Muscle layer of duodenum (tissue), 2 donors: ENCODE measurements at regions not wholly inside any gene's neighbourhood (a gene's known extent, or its start where the extent isn't known, plus 50 kb on each side); places are given as distances from the start of the nearest gene placed in this dataset.

ENCODE experiments used
- H3K27ac ChIP-seq: one replicate; pipeline ENCODE4 v1.7.0; 2013; ENCODE audit warnings: mild to moderate bottlenecking, low read length
- H3K27me3 ChIP-seq: one replicate; pipeline ENCODE4 v1.7.0; 2013; ENCODE audit warnings: low read depth, mild to moderate bottlenecking, control low read depth, low read length
- H3K36me3 ChIP-seq, 2 donors: one replicate each; pipeline ENCODE4 v1.7.0; 2013; ENCODE audit warnings: low read length in 2 of 2, control low read depth in 1 of 2, mild to moderate bottlenecking in 1 of 2; ENCODE audit not compliant: insufficient read depth in 2 of 2, control insufficient read depth in 1 of 2
- H3K4me1 ChIP-seq, 2 donors: one replicate each; pipeline ENCODE4 v1.7.0; 2013; ENCODE audit warnings: low read length in 2 of 2, mild to moderate bottlenecking in 2 of 2, control low read depth in 1 of 2, moderate library complexity in 1 of 2; ENCODE audit not compliant: insufficient read depth in 2 of 2, control insufficient read depth in 1 of 2
- H3K4me3 ChIP-seq, 2 donors: one replicate each; pipeline ENCODE4 v1.7.0; 2013; ENCODE audit warnings: low read length in 2 of 2, low read depth in 1 of 2, mild to moderate bottlenecking in 1 of 2
- H3K9me3 ChIP-seq, 2 donors: one replicate each; pipeline ENCODE4 v1.7.0; 2013; ENCODE audit warnings: low read length in 2 of 2, control low read depth in 1 of 2, mild to moderate bottlenecking in 1 of 2; ENCODE audit not compliant: control insufficient read depth in 1 of 2
- donor health status: healthy.

DNA sequence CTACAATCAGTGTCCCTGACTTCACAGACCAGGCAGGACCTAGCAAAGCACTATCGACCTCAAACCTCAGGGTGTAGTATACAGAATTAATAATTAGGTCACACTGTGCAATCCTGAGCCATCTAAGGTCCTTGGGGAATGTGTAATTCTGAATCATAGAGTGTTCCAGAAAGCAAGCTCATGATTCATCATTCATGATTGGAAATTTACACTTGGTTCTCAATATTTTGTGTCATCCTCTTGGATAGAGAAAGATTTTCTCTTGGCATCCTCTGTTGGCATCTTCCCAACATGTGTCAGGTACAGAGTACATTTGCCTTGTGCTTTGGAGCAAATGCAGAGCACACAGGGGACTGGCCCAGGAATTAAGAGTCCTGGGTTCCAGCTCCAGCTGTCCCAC lies 245.0 kb upstream of the NT5C1B start:
- no peaks in the 10 kb centered on the region for H3K36me3 ChIP-seq
- H3K4me3 ChIP-seq, result no peak overlapping the region
- no peaks in the 10 kb centered on the region for H3K27me3 ChIP-seq
- H3K9me3 ChIP-seq, result no peaks in the 10 kb centered on the region
- H3K27ac ChIP-seq, result no peak overlapping the region
- H3K4me1 ChIP-seq, result peaks cover 0 to 3% of the 10 kb centered on the region in 2 donors

DNA sequence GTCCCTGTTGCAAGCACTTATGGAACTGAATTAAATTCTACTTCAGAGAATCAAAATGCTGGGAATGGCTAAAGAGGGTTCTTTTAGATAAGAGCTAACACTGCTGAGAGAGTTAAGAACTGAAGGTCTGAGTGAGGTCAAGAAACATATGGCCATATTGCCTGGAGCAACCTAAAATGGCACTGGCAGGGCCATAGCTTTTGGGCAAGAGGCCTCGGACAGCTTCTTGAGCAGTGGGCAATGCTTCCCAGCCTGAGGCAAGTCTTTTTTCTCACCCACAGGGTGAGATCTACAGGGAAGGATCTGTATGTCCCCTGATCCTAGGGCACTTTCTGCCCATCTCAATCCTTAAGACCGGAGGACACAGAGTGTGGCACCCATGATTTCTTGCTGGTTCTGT lies 244.6 kb upstream of the NT5C1B start:
- Histone ChIP-seq H3K4me1 (peaks cover 0 to 3% of the 10 kb centered on the region in 2 donors), H3K4me3 (no peak overlapping the region), H3K27ac (no peak overlapping the region), H3K9me3 (no peaks in the 10 kb centered on the region), H3K27me3 (no peaks in the 10 kb centered on the region), H3K36me3 (no peaks in the 10 kb centered on the region)

DNA sequence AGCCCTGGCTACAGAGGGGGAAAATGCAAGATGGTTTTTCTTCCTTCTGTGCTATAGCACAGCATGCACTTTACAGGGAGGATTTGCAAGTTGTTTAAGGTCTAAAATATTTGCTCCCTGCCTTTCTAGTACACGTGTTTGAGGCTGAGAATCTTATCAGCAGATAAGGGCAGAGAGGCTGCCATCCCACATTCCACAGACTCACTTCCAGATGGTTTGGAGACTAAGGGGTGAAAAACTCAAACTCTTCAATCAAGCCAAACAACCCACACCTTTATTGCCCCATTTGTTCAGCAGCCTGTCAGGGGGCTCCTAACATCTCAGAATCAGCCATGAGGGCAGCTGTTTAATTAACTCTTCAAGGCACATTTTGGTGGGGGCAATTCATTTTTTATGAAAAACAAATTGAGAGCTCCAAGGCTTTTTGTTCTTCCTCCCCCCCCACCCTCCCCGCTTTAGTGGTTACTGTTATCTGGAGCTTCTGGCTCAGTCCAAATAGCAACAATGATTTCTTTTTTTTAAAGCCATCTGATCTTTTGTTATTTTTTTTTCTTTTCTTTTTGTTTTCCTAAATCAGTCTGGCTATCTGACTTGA lies 242.6 kb upstream of the NT5C1B start:
- H3K27ac ChIP-seq, result no peak overlapping the region
- no peaks in the 10 kb centered on the region for H3K36me3 ChIP-seq
- no peak overlapping the region for H3K4me3 ChIP-seq
- no peaks in the 10 kb centered on the region for H3K9me3 ChIP-seq
- no peaks in the 10 kb centered on the region for H3K27me3 ChIP-seq
- H3K4me1 ChIP-seq, result peaks cover 0 to 3% of the 10 kb centered on the region in 2 donors

GRCh38 chr2:18830962-18831361 lies 241.6 kb upstream of the NT5C1B start:
- H3K36me3 ChIP-seq, result no peaks in the 10 kb centered on the region
- peaks cover 0 to 3% of the 10 kb centered on the region in 2 donors for H3K4me1 ChIP-seq
- H3K4me3 ChIP-seq, result no peak overlapping the region
- H3K9me3 ChIP-seq, result no peaks in the 10 kb centered on the region
- H3K27me3 ChIP-seq, result no peaks in the 10 kb centered on the region
- H3K27ac ChIP-seq, result no peak overlapping the region

- no peak overlapping the region for H3K4me3 ChIP-seq
- H3K27me3 ChIP-seq, result no peaks in the 10 kb centered on the region
- no peak overlapping the region for H3K27ac ChIP-seq
- H3K4me1 ChIP-seq, result peaks cover 0 to 3% of the 10 kb centered on the region in 2 donors
- H3K36me3 ChIP-seq, result no peaks in the 10 kb centered on the region
- H3K9me3 ChIP-seq, result no peaks in the 10 kb centered on the region
These were observed 240.6 kb upstream of the NT5C1B start for GRCh38 chr2:18829976-18830375.

GRCh38 chr2:18829251-18829902 lies 240.0 kb upstream of the NT5C1B start:
- H3K4me3 ChIP-seq, result no peak overlapping the region
- H3K4me1 ChIP-seq, result peaks cover 0 to 3% of the 10 kb centered on the region in 2 donors
- H3K27ac ChIP-seq, result no peak overlapping the region
- no peaks in the 10 kb centered on the region for H3K36me3 ChIP-seq
- no peaks in the 10 kb centered on the region for H3K9me3 ChIP-seq
- H3K27me3 ChIP-seq, result no peaks in the 10 kb centered on the region

DNA sequence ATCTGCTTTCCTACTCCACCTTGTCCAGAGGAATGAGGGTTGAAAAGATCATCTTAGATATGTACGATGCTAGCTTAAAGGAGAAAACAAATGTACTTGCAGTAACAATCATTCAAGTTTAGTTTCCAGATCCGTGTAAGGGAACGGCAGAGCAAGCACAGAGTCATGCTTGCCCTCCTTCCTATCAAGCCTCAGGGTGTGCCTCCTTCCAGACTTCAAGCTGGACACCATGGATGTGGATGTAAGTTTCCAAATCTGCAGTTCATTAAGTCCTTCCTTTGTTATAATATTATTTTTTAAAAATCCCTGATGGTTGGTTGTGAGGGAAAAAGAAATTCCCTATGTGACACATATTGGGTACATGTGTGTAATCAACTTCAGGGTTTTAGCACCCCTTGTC lies 238.9 kb upstream of the NT5C1B start:
- no peak overlapping the region for H3K27ac ChIP-seq
- H3K36me3 ChIP-seq, result no peaks in the 10 kb centered on the region
- no peaks in the 10 kb centered on the region for H3K27me3 ChIP-seq
- H3K4me1 ChIP-seq, result peaks cover 0 to 3% of the 10 kb centered on the region in 2 donors
- no peak overlapping the region for H3K4me3 ChIP-seq
- H3K9me3 ChIP-seq, result no peaks in the 10 kb centered on the region

DNA sequence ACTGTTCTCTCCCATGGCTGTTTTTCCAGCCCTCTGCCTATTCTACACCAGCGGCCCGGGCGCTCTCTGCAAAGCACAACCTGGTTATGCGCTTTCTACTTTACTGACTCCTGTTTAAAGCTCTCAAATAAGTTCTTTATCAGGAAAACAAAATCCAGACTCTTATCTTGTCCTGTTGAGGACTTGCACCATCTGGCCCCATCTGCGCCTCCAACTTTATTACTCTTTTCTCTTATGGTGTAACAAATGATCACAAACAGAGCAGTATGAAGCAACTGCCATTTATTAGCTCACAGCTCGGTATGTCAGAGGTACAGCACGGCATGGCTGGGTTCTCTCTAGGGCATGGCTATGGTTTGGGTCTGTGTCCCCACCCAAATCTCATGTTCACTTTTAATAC lies 236.5 kb upstream of the NT5C1B start:
- no peaks in the 10 kb centered on the region for H3K9me3 ChIP-seq
- peaks cover 0 to 3% of the 10 kb centered on the region in 2 donors for H3K4me1 ChIP-seq
- no peaks in the 10 kb centered on the region for H3K27me3 ChIP-seq
- no peaks in the 10 kb centered on the region for H3K36me3 ChIP-seq
- no peak overlapping the region for H3K4me3 ChIP-seq
- H3K27ac ChIP-seq, result no peak overlapping the region

GRCh38 chr2:18824915-18825314 lies 235.5 kb upstream of the NT5C1B start:
- Histone ChIP-seq H3K4me1 (no peaks in the 10 kb centered on the region), H3K36me3 (no peaks in the 10 kb centered on the region), H3K27me3 (no peaks in the 10 kb centered on the region), H3K4me3 (no peak overlapping the region), H3K27ac (no peak overlapping the region), H3K9me3 (no peaks in the 10 kb centered on the region)

GRCh38 chr2:18824325-18824790 lies 235.0 kb upstream of the NT5C1B start:
- Histone ChIP-seq H3K9me3 (no peaks in the 10 kb centered on the region), H3K27me3 (no peaks in the 10 kb centered on the region), H3K27ac (no peak overlapping the region), H3K4me3 (no peak overlapping the region), H3K4me1 (no peaks in the 10 kb centered on the region), H3K36me3 (no peaks in the 10 kb centered on the region)

- Histone ChIP-seq H3K4me1 (no peaks in the 10 kb centered on the region), H3K4me3 (no peak overlapping the region), H3K9me3 (no peaks in the 10 kb centered on the region)
These were observed 232.1 kb upstream of the NT5C1B start for GRCh38 chr2:18821431-18821830.

GRCh38 chr2:18820966-18821365 lies 231.6 kb upstream of the NT5C1B start:
- H3K9me3 ChIP-seq, result no peaks in the 10 kb centered on the region
- H3K4me1 ChIP-seq, result no peaks in the 10 kb centered on the region
- no peaks in the 10 kb centered on the region for H3K27me3 ChIP-seq
- no peak overlapping the region for H3K27ac ChIP-seq
- H3K36me3 ChIP-seq, result no peaks in the 10 kb centered on the region
- no peak overlapping the region for H3K4me3 ChIP-seq

More at GRCh38 chr2:18821431-18821830, 232.1 kb upstream of the NT5C1B start:
- Histone ChIP-seq H3K27me3 (no peaks in the 10 kb centered on the region), H3K27ac (no peak overlapping the region), H3K36me3 (no peaks in the 10 kb centered on the region)
